ENCODE measurements at regions not wholly inside any gene's neighbourhood (a gene's known extent, or its start where the extent isn't known, plus 50 kb on each side); places are given as distances from the start of the nearest gene placed in this dataset.

- H3K4me2 ChIP-seq (ENCODE audit: low read length), result no peak overlapping the region
- peaks cover 72% of the 10 kb centered on the region for H3K27me3 ChIP-seq (ENCODE audit: control insufficient read depth, low read length)
- H3F3A ChIP-seq (ENCODE audit: control insufficient read depth, insufficient read depth), result no peaks in the 10 kb centered on the region; the same call in 1 of the 2 replicates
- H3K4me1 ChIP-seq (ENCODE audit: control insufficient read depth, low read length), result peaks cover 27% of the 10 kb centered on the region
- peaks cover 6% of the 10 kb centered on the region; the same call in 1 of the 2 replicates for H4K20me1 ChIP-seq (ENCODE audit: control insufficient read depth, insufficient read depth, low read depth, low read length)
- no peak overlapping the region for H3K27ac ChIP-seq (ENCODE audit: low read depth, low read length)
- TF ChIP-seq CTCF (IDR thresholded peaks at IDR 0.05; ENCODE audit: low read depth, low read length, poor library complexity, severe bottlenecking) (no peak), EZH2phosphoT487 (IDR thresholded peaks at IDR 0.05; ENCODE audit: borderline replicate concordance, low read length) (no peak)
- H3K9me3 ChIP-seq (ENCODE audit: control insufficient read depth, insufficient read depth, low read length), result no peaks in the 10 kb centered on the region
- H3K36me3 ChIP-seq (ENCODE audit: control insufficient read depth, low read length), result no peaks in the 10 kb centered on the region
- H3K9me2 ChIP-seq (replicated peaks; ENCODE audit: control insufficient read depth, low read length), result no peaks in the 10 kb centered on the region
- no peak overlapping the region for H3K4me3 ChIP-seq (ENCODE audit: low read length)
- no peaks in the 10 kb centered on the region for H3K79me2 ChIP-seq (ENCODE audit: control insufficient read depth, low read length)
Measured at GRCh38 chr17:77885678-77886386, 72.7 kb upstream of the TNRC6C start.

- Histone ChIP-seq H3K9me2 (replicated peaks; ENCODE audit: control insufficient read depth, low read length) (no peaks in the 10 kb centered on the region), H3K4me1 (ENCODE audit: control insufficient read depth, low read length) (peaks cover 22% of the 10 kb centered on the region), H3K4me2 (ENCODE audit: low read length) (no peak overlapping the region), H3K36me3 (ENCODE audit: control insufficient read depth, low read length) (no peaks in the 10 kb centered on the region), H4K20me1 (ENCODE audit: control insufficient read depth, insufficient read depth, low read depth, low read length) (peaks cover 6% of the 10 kb centered on the region; the same call in 1 of the 2 replicates), H3F3A (ENCODE audit: control insufficient read depth, insufficient read depth) (no peaks in the 10 kb centered on the region; the same call in 1 of the 2 replicates), H3K79me2 (ENCODE audit: control insufficient read depth, low read length) (no peaks in the 10 kb centered on the region), H3K9me3 (ENCODE audit: control insufficient read depth, insufficient read depth, low read length) (no peaks in the 10 kb centered on the region), H3K27ac (ENCODE audit: low read depth, low read length) (no peak overlapping the region), H3K27me3 (ENCODE audit: control insufficient read depth, low read length) (peaks cover 71% of the 10 kb centered on the region), H3K4me3 (ENCODE audit: low read length) (no peak overlapping the region)
- TF ChIP-seq EZH2phosphoT487 (IDR thresholded peaks at IDR 0.05; ENCODE audit: borderline replicate concordance, low read length), result no peak; the same call in 1 of the 2 replicates
Measured at GRCh38 chr17:77886387-77886728, 72.1 kb upstream of the TNRC6C start.

GRCh38 chr17:77887110-77887463 lies 71.4 kb upstream of the TNRC6C start:
- peaks cover 77% of the 10 kb centered on the region for H3K27me3 ChIP-seq (ENCODE audit: control insufficient read depth, low read length)

More at GRCh38 chr17:77887110-77887463, 71.4 kb upstream of the TNRC6C start:
- Histone ChIP-seq H3K79me2 (ENCODE audit: control insufficient read depth, low read length) (no peaks in the 10 kb centered on the region), H3K9me2 (replicated peaks; ENCODE audit: control insufficient read depth, low read length) (no peaks in the 10 kb centered on the region), H3K36me3 (ENCODE audit: control insufficient read depth, low read length) (no peaks in the 10 kb centered on the region), H3F3A (ENCODE audit: control insufficient read depth, insufficient read depth) (no peaks in the 10 kb centered on the region; the same call in 1 of the 2 replicates), H3K27ac (ENCODE audit: low read depth, low read length) (no peak overlapping the region), H4K20me1 (ENCODE audit: control insufficient read depth, insufficient read depth, low read depth, low read length) (peaks cover 2% of the 10 kb centered on the region; the same call in 1 of the 2 replicates), H3K4me3 (ENCODE audit: low read length) (no peak overlapping the region), H3K4me2 (ENCODE audit: low read length) (no peak overlapping the region), H3K9me3 (ENCODE audit: control insufficient read depth, insufficient read depth, low read length) (no peaks in the 10 kb centered on the region), H3K4me1 (ENCODE audit: control insufficient read depth, low read length) (peaks cover 14% of the 10 kb centered on the region)
- no peak for TF ChIP-seq CTCF (IDR thresholded peaks at IDR 0.05; ENCODE audit: low read depth, low read length, poor library complexity, severe bottlenecking)
